Thyroid gland (tissue), 4 donors: ENCODE measurements at regions not wholly inside any gene's neighbourhood (a gene's known extent, or its start where the extent isn't known, plus 50 kb on each side); places are given as distances from the start of the nearest gene placed in this dataset.

Source experiments
- POLR2A ChIP-seq, 2 donors: fragments of 450-650 bp; IDR thresholded peaks; one replicate each; pipeline ENCODE4 v1.6.1; 2017; ENCODE audit warnings: antibody characterized with exemption in 2 of 2, mild to moderate bottlenecking in 2 of 2, moderate library complexity in 1 of 2
- TF ChIP-seq, protein P1 (sequence below), 6 experiments: fragments of 200-600 bp in 3 of 6; fragments of 450-650 bp in 3 of 6; sonication (generic) in 3 of 6; IDR thresholded peaks; one replicate each; pipeline ENCODE4 v1.5.1; 2016 to 2019; ENCODE audit warnings: antibody characterized with exemption in 6 of 6, mild to moderate bottlenecking in 2 of 6, inconsistent platforms in 1 of 6, moderate library complexity in 1 of 6

DNA sequence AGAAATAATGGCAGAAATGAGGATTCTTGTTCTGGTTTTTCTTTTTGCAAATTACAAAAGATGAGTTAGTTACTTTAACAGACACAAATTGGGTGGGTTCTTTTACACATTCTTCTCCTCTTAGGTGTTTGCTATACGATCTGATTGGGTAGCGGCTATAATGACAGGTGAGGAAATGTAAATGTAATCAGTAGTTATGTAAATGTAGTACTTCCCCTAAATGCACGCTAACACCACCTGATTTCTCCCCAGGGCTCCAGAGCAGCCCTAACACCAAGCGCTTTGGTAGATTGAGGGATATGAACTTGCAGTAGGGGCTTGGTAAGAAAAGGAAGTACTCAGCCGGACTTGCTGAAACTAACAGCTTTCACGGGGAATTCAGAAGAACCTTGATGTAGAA is 499.4 kb upstream of the NOX3 start:
- TF ChIP-seq, protein P1, sequence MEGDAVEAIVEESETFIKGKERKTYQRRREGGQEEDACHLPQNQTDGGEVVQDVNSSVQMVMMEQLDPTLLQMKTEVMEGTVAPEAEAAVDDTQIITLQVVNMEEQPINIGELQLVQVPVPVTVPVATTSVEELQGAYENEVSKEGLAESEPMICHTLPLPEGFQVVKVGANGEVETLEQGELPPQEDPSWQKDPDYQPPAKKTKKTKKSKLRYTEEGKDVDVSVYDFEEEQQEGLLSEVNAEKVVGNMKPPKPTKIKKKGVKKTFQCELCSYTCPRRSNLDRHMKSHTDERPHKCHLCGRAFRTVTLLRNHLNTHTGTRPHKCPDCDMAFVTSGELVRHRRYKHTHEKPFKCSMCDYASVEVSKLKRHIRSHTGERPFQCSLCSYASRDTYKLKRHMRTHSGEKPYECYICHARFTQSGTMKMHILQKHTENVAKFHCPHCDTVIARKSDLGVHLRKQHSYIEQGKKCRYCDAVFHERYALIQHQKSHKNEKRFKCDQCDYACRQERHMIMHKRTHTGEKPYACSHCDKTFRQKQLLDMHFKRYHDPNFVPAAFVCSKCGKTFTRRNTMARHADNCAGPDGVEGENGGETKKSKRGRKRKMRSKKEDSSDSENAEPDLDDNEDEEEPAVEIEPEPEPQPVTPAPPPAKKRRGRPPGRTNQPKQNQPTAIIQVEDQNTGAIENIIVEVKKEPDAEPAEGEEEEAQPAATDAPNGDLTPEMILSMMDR (IDR thresholded peaks at IDR 0.05) = no peak
- TF ChIP-seq POLR2A (IDR thresholded peaks at IDR 0.05) = no peak
